Tibial nerve (tissue), 4 donors: ENCODE measurements at regions not wholly inside any gene's neighbourhood (a gene's known extent, or its start where the extent isn't known, plus 50 kb on each side); places are given as distances from the start of the nearest gene placed in this dataset.
"Not testable (repeated sequence)": the region's sequence is repeated elsewhere in the genome, so short reads cannot be mapped to it uniquely, and the experiment has no call there.

Source experiments
- EP300 ChIP-seq, 2 donors: sonication (generic); formaldehyde crosslinking; IDR thresholded peaks; one replicate each; pipeline ENCODE4 v1.6.1; 2017; ENCODE audit warnings: antibody characterized with exemption in 2 of 2, mild to moderate bottlenecking in 1 of 2
- TF ChIP-seq, protein P1 (sequence below), 5 experiments: fragments of 200-600 bp in 3 of 5; fragments of 450-650 bp in 2 of 5; sonication (generic) in 3 of 5; IDR thresholded peaks; one replicate each; pipeline ENCODE4 v1.5.1; 2016 to 2019; ENCODE audit warnings: antibody characterized with exemption in 5 of 5, mild to moderate bottlenecking in 3 of 5, moderate library complexity in 2 of 5

DNA sequence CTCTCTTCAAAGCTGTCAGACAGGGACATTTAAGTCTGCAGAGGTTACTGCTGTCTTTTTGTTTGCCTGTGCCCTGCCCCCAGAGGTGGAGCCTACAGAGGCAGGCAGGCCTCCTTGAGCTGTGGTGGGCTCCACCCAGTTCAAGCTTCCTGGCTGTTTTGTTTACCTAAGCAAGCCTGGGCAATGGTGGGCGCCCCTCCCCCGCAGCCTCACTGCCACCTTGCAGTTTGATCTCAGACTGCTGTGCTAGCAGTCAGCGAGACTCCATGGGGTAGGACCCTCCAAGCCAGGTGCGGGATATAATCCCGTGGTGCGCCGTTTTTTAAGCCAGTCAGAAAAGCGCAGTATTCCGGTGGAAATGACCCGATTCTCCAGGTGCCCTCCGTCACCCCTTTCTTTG is 454.7 kb downstream of the PDZRN4 start:
- TF ChIP-seq, protein P1, sequence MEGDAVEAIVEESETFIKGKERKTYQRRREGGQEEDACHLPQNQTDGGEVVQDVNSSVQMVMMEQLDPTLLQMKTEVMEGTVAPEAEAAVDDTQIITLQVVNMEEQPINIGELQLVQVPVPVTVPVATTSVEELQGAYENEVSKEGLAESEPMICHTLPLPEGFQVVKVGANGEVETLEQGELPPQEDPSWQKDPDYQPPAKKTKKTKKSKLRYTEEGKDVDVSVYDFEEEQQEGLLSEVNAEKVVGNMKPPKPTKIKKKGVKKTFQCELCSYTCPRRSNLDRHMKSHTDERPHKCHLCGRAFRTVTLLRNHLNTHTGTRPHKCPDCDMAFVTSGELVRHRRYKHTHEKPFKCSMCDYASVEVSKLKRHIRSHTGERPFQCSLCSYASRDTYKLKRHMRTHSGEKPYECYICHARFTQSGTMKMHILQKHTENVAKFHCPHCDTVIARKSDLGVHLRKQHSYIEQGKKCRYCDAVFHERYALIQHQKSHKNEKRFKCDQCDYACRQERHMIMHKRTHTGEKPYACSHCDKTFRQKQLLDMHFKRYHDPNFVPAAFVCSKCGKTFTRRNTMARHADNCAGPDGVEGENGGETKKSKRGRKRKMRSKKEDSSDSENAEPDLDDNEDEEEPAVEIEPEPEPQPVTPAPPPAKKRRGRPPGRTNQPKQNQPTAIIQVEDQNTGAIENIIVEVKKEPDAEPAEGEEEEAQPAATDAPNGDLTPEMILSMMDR (IDR thresholded peaks at IDR 0.05): not testable (repeated sequence)
- TF ChIP-seq EP300 (IDR thresholded peaks at IDR 0.05): not testable (repeated sequence)
